ENCODE measurements at regions not wholly inside any gene's neighbourhood (a gene's known extent, or its start where the extent isn't known, plus 50 kb on each side); places are given as distances from the start of the nearest gene placed in this dataset.
"Not testable (repeated sequence)": the region's sequence is repeated elsewhere in the genome, so short reads cannot be mapped to it uniquely, and the experiment has no call there.

- no peak overlapping the region for H3K4me3 ChIP-seq (ENCODE audit: low read depth, low read length)
- ChIA-PET POLR2A (no interaction called here), CTCF (no interaction called here)
- TF ChIP-seq, protein P1, sequence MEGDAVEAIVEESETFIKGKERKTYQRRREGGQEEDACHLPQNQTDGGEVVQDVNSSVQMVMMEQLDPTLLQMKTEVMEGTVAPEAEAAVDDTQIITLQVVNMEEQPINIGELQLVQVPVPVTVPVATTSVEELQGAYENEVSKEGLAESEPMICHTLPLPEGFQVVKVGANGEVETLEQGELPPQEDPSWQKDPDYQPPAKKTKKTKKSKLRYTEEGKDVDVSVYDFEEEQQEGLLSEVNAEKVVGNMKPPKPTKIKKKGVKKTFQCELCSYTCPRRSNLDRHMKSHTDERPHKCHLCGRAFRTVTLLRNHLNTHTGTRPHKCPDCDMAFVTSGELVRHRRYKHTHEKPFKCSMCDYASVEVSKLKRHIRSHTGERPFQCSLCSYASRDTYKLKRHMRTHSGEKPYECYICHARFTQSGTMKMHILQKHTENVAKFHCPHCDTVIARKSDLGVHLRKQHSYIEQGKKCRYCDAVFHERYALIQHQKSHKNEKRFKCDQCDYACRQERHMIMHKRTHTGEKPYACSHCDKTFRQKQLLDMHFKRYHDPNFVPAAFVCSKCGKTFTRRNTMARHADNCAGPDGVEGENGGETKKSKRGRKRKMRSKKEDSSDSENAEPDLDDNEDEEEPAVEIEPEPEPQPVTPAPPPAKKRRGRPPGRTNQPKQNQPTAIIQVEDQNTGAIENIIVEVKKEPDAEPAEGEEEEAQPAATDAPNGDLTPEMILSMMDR (IDR thresholded peaks at IDR 0.05; ENCODE audit: insufficient read depth, low read depth, low read length), result no peak
- no peak for DNase-seq (ENCODE audit: low read depth)
- no peaks in the 10 kb centered on the region for H3K27me3 ChIP-seq (ENCODE audit: control insufficient read depth, insufficient read depth, low read length)
- H3K36me3 ChIP-seq (ENCODE audit: control insufficient read depth, insufficient read depth, low read length), result no peaks in the 10 kb centered on the region
Observed at GRCh38 chrX:102784550-102784949, 64.0 kb downstream of the GPRASP3 start.

GRCh38 chrX:102787283-102787682 is 66.7 kb downstream of the GPRASP3 start:
- TF ChIP-seq, protein P1 (IDR thresholded peaks at IDR 0.05; ENCODE audit: insufficient read depth, low read depth, low read length), result no peak
- H3K27me3 ChIP-seq (ENCODE audit: control insufficient read depth, insufficient read depth, low read length), result no peaks in the 10 kb centered on the region
- ChIA-PET CTCF (no interaction called here), POLR2A (no interaction called here)
- no peaks in the 10 kb centered on the region for H3K36me3 ChIP-seq (ENCODE audit: control insufficient read depth, insufficient read depth, low read length)
- no peak for DNase-seq (ENCODE audit: low read depth)
- no peak overlapping the region for H3K4me3 ChIP-seq (ENCODE audit: low read depth, low read length)

GRCh38 chrX:102808336-102808735 is 87.8 kb downstream of the GPRASP3 start:
- no peak for DNase-seq (ENCODE audit: low read depth)
- ChIA-PET CTCF (no interaction called here), POLR2A (no interaction called here)

GRCh38 chrX:102818269-102818668 is 97.7 kb downstream of the GPRASP3 start:
- DNase-seq (ENCODE audit: low read depth); POLR2A ChIA-PET; CTCF ChIA-PET: not testable (repeated sequence)

More at GRCh38 chrX:102808336-102808735, 87.8 kb downstream of the GPRASP3 start:
- no peak overlapping the region for H3K4me3 ChIP-seq (ENCODE audit: low read depth, low read length)
- no peaks in the 10 kb centered on the region for H3K36me3 ChIP-seq (ENCODE audit: control insufficient read depth, insufficient read depth, low read length)
- no peaks in the 10 kb centered on the region for H3K27me3 ChIP-seq (ENCODE audit: control insufficient read depth, insufficient read depth, low read length)
- TF ChIP-seq, protein P1 (IDR thresholded peaks at IDR 0.05; ENCODE audit: insufficient read depth, low read depth, low read length), result no peak

DNA sequence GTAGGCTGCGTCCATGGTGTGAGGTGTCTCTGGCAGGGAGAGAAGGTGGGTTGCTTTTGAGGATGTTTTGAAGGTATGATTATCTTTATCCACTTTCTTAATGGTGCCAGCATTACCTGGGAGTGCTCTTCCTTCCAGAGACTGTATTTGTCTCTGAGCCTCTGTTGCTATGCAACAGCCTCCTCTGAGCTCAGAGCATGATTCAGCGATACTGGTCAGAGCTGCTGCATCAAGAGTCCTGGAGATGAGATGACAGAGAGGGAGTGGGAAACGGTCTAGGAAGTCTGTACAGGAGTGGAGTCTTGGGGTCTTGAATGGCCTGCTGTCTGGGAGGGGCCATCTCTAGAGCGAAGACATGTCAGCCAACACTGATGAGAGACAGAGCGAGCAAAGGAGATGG is 104.4 kb upstream of the RAB40AL start:
- CTCF ChIA-PET, result interaction anchor here (1.1 to 1.5 kb wide), 2 partner anchors 9 to 16 kb away, joined by 3 read pairs; no protein-coding TSS in a partner anchor
- DNase-seq (ENCODE audit: low read depth), result no peak

More at GRCh38 chrX:102818269-102818668, 97.7 kb downstream of the GPRASP3 start:
- not testable (repeated sequence) for H3K36me3 ChIP-seq (ENCODE audit: control insufficient read depth, insufficient read depth, low read length); H3K27me3 ChIP-seq (ENCODE audit: control insufficient read depth, insufficient read depth, low read length); H3K4me3 ChIP-seq (ENCODE audit: low read depth, low read length)

DNA sequence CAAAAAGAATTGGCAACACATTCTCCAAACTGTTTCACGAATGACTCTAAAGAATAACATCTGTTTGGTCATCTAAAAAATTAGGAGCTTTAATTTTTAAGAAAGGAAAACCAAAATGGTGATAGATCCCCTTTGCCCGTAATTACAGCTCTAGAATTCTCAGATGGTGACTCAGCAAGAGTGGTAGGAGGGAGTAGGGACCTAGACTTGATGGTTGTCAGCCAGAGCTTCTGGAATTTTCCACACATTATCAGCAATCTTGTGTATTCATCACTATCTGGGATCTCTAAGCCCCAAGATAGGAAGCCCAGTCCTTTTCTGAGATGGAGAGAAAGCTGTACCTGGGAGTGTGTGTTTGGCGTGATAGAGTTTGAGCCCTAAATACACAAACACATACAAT is 103.9 kb upstream of the RAB40AL start:
- Histone ChIP-seq H3K4me3 (ENCODE audit: low read depth, low read length) (no peak overlapping the region), H3K36me3 (ENCODE audit: control insufficient read depth, insufficient read depth, low read length) (no peaks in the 10 kb centered on the region), H3K27me3 (ENCODE audit: control insufficient read depth, insufficient read depth, low read length) (no peaks in the 10 kb centered on the region)
- ChIA-PET CTCF (interaction anchor here (1.1 to 1.5 kb wide), 2 partner anchors 9 to 15 kb away, joined by 3 read pairs; no protein-coding TSS in a partner anchor), POLR2A (no interaction called here)
- no peak for DNase-seq (ENCODE audit: low read depth)
- TF ChIP-seq, protein P1 (IDR thresholded peaks at IDR 0.05; ENCODE audit: insufficient read depth, low read depth, low read length), result no peak

More for the DNA sequence above, 104.4 kb upstream of the RAB40AL start:
- TF ChIP-seq, protein P1 (IDR thresholded peaks at IDR 0.05; ENCODE audit: insufficient read depth, low read depth, low read length), result no peak
- Histone ChIP-seq H3K4me3 (ENCODE audit: low read depth, low read length) (no peak overlapping the region), H3K36me3 (ENCODE audit: control insufficient read depth, insufficient read depth, low read length) (no peaks in the 10 kb centered on the region), H3K27me3 (ENCODE audit: control insufficient read depth, insufficient read depth, low read length) (no peaks in the 10 kb centered on the region)
- POLR2A ChIA-PET, result no interaction called here

Data from BJ (cell line).